K562 (cell line): ENCODE measurements at regions not wholly inside any gene's neighbourhood (a gene's known extent, or its start where the extent isn't known, plus 50 kb on each side); places are given as distances from the start of the nearest gene placed in this dataset.

Experiments
- ATAC-seq: fragments of 200-7000 bp; cut with Tn5 transposase; 3 replicates; pipeline ENCODE4 v1.9.1; 2020; ENCODE audit warnings: moderate library complexity
- BruUV-seq: library from RNA; stranded (reverse); fragments of 400-500 nt; replicated peaks from 2 replicates; lab custom pipeline; 2021; lab: Mats Ljungman, UMichigan
- CTCF ChIA-PET: fragments of 300-600 bp; formaldehyde crosslinking; extraction: SDS; loops from one replicate; lab custom pipeline; 2021; ENCODE audit warnings: low intra/inter-chr PET ratio; lab: Yijun Ruan, JAX
- POLR2A ChIA-PET: fragments of 300-600, 350-650 bp; sonication (Branson Sonifier 250); formaldehyde crosslinking; extraction: SDS; loops from one replicate; lab custom pipeline; 2021; ENCODE audit warnings: antibody characterized with exemption, inconsistent platforms; lab: Yijun Ruan, JAX
- DNase-seq, 4 experiments: peaks; one replicate each; pipeline versions ENCODE4 v3.0.0 to v3.0.0-alpha.2; 2011 to 2018; ENCODE audit warnings: low spot score in 3 of 4, mixed read lengths in 3 of 4; ENCODE audit errors: extremely low read depth in 1 of 4
- FAIRE-seq: peaks from 2 replicates; lab custom pipeline; 2011; peaks lifted over from hg19 to GRCh38; lab: Jason Lieb, UNC
- H2AFZ ChIP-seq: 2 replicates; pipeline ENCODE4 v1.6.0; 2011; ENCODE audit warnings: low read depth, low read length, control low read depth, inconsistent platforms
- H3K27ac ChIP-seq: fragments of 200-600 bp; 3 replicates; pipeline ENCODE4 v1.8.0; 2011; ENCODE audit warnings: low read depth, mild to moderate bottlenecking, control low read depth, inconsistent platforms, low read length, moderate library complexity, mixed read lengths; ENCODE audit errors: extremely low read depth
- H3K27me3 ChIP-seq, 2 experiments: fragments of 300-600 bp in 1 of 2; 2 replicates in 1 of 2; 3 replicates in 1 of 2; pipeline versions ENCODE4 v1.6.0 to v1.8.0; 2011; ENCODE audit warnings: inconsistent platforms in 2 of 2, low read length in 2 of 2, mild to moderate bottlenecking in 1 of 2, mixed read lengths in 1 of 2, moderate library complexity in 1 of 2; ENCODE audit not compliant: control insufficient read depth in 2 of 2, insufficient read depth in 2 of 2
- H3K36me3 ChIP-seq: fragments of 300-600 bp; 3 replicates; pipeline ENCODE4 v1.8.0; 2011; ENCODE audit warnings: mild to moderate bottlenecking, low read length, inconsistent platforms; ENCODE audit not compliant: control insufficient read depth, insufficient read depth
- H3K4me1 ChIP-seq, 2 experiments: fragments of 200-600 bp in 1 of 2; replicated peaks in 1 of 2; 2 replicates in 1 of 2; 3 replicates in 1 of 2; pipeline versions ENCODE4 v1.5.1 to v1.8.0; 2011; ENCODE audit warnings: inconsistent platforms in 2 of 2, low read length in 2 of 2, mild to moderate bottlenecking in 1 of 2, mixed read lengths in 1 of 2, moderate library complexity in 1 of 2; ENCODE audit not compliant: control insufficient read depth in 2 of 2, insufficient read depth in 2 of 2
- H3K4me2 ChIP-seq: 2 replicates; pipeline ENCODE4 v1.6.1; 2011; ENCODE audit warnings: low read length, control low read depth, inconsistent platforms, mixed read lengths; ENCODE audit not compliant: insufficient read depth
- H3K4me3 ChIP-seq: fragments of 200-600 bp; sonication (generic), shearing (Covaris generic); 2 replicates; pipeline ENCODE4 v1.5.1; 2016; ENCODE audit warnings: control low read depth, inconsistent platforms
- H3K79me2 ChIP-seq: fragments of 200-600 bp; 3 replicates; pipeline ENCODE4 v1.8.0; 2011; ENCODE audit warnings: low read length, inconsistent platforms; ENCODE audit not compliant: control insufficient read depth, insufficient read depth
- H3K9ac ChIP-seq, 2 experiments: 2 replicates each; pipeline versions ENCODE4 v1.6.0 to v1.6.1; 2011; ENCODE audit warnings: low read depth in 2 of 2, low read length in 2 of 2, control low read depth in 1 of 2, inconsistent platforms in 1 of 2, mild to moderate bottlenecking in 1 of 2, mixed read lengths in 1 of 2; ENCODE audit not compliant: insufficient read depth in 1 of 2
- H3K9me1 ChIP-seq: one replicate; pipeline ENCODE4 v1.6.0; 2011; ENCODE audit warnings: inconsistent platforms, mild to moderate bottlenecking, low read length, moderate library complexity; ENCODE audit not compliant: control insufficient read depth, insufficient read depth
- H3K9me3 ChIP-seq: replicated peaks from 2 replicates; pipeline ENCODE4 v1.5.1; 2011; ENCODE audit warnings: low read depth, low read length, inconsistent platforms; ENCODE audit not compliant: control insufficient read depth, insufficient read depth
- H4K20me1 ChIP-seq: replicated peaks from 2 replicates; pipeline ENCODE4 v1.6.1; 2011; ENCODE audit warnings: low read length, inconsistent platforms, mixed read lengths; ENCODE audit not compliant: control insufficient read depth, insufficient read depth
- DPF2 ChIP-seq: fragments of 450-650 bp; IDR thresholded peaks from 2 replicates; pipeline ENCODE4 v1.6.1; 2016
- ZNF316 ChIP-seq: fragments of 450-650 bp; IDR thresholded peaks from 2 replicates; pipeline ENCODE4 v1.6.1; 2016
- ZNF609 ChIP-seq: sonication (generic); formaldehyde crosslinking; IDR thresholded peaks from 2 replicates; pipeline ENCODE4 v1.8.1; 2023; ENCODE audit warnings: missing genetic modification reagents, mild to moderate bottlenecking, borderline replicate concordance
- ZNF639 ChIP-seq, 2 experiments: fragments of 200-800 bp in 1 of 2; sonication (Bioruptor generic) in 1 of 2; sonication (generic) in 1 of 2; formaldehyde crosslinking in 1 of 2; IDR thresholded peaks in 1 of 2; conservative IDR thresholded peaks in 1 of 2; 2 replicates each; pipeline versions ENCODE4 v1.5.0 to v1.6.1; 2016 to 2020; ENCODE audit warnings: missing compliant biosample characterization in 1 of 2, missing genetic modification characterization in 1 of 2, missing genetic modification reagents in 1 of 2
- WGBS: fragments of 100-300 bp; shearing (Covaris generic); methylation state at CpG from one replicate; pipeline ENCODE4 v1.1.6; 2016; ENCODE audit warnings: low coverage, mixed read lengths; ENCODE audit not compliant: insufficient coverage; ENCODE audit errors: missing lambda C conversion rate; 5-methylcytosine and 5-hydroxymethylcytosine counted together
- in situ Hi-C: fragments of 300-500 bp; cut with MboI; formaldehyde crosslinking; loops from 4 replicates; pipeline ENCODE4 v1.15.0; 2018; ENCODE audit warnings: inconsistent platforms, mixed read lengths
- intact Hi-C: fragments of 100-400 bp; cut with micrococcal nuclease; formaldehyde crosslinking; loops from 2 replicates; pipeline ENCODE4 v1.14.2; 2022
- TF ChIP-seq, protein P1 (sequence below): fragments of 450-650 bp; IDR thresholded peaks from 2 replicates; pipeline ENCODE4 v1.6.1; 2017; ENCODE audit warnings: antibody characterized with exemption, mild to moderate bottlenecking

DNA sequence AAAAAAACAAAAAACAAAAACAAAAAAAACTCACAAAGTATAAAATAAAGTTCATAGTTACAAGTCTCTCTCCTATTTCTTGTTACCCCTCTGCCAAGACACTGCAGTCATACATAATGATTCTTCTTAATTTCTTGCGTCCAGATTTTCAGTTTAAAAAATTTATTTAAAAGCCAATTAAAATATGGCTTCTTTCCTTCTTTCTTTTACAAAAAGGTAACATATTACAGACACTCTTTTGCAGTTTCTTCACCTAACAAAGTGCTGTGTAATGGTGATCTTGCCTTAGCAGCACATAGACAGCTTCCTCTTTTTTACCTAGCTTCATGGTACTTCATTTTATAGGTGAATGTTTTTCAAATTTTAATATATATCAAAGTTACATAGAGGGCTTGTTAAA lies 136.1 kb upstream of the SGO1 start:
- H3K27ac ChIP-seq = peak overlapping the region; percentile 70
- TF ChIP-seq, protein P1, sequence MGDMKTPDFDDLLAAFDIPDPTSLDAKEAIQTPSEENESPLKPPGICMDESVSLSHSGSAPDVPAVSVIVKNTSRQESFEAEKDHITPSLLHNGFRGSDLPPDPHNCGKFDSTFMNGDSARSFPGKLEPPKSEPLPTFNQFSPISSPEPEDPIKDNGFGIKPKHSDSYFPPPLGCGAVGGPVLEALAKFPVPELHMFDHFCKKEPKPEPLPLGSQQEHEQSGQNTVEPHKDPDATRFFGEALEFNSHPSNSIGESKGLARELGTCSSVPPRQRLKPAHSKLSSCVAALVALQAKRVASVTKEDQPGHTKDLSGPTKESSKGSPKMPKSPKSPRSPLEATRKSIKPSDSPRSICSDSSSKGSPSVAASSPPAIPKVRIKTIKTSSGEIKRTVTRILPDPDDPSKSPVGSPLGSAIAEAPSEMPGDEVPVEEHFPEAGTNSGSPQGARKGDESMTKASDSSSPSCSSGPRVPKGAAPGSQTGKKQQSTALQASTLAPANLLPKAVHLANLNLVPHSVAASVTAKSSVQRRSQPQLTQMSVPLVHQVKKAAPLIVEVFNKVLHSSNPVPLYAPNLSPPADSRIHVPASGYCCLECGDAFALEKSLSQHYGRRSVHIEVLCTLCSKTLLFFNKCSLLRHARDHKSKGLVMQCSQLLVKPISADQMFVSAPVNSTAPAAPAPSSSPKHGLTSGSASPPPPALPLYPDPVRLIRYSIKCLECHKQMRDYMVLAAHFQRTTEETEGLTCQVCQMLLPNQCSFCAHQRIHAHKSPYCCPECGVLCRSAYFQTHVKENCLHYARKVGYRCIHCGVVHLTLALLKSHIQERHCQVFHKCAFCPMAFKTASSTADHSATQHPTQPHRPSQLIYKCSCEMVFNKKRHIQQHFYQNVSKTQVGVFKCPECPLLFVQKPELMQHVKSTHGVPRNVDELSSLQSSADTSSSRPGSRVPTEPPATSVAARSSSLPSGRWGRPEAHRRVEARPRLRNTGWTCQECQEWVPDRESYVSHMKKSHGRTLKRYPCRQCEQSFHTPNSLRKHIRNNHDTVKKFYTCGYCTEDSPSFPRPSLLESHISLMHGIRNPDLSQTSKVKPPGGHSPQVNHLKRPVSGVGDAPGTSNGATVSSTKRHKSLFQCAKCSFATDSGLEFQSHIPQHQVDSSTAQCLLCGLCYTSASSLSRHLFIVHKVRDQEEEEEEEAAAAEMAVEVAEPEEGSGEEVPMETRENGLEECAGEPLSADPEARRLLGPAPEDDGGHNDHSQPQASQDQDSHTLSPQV = no peak; the same call in 1 of the 2 replicates
- TF ChIP-seq ZNF316 = peak; percentile 81
- 0 out of 2 replicates have a peak, but pooled peaks have one; percentile 40 for TF ChIP-seq DPF2
- TF ChIP-seq ZNF639 (CRISPR knock-in tag; conservative IDR thresholded peaks at IDR 0.05 in 1 of 2, IDR thresholded peaks at IDR 0.05 in 1 of 2) = 0 out of 4 replicates have a peak, but pooled peaks of 1 of the 2 experiments have one; percentile 22
- no peak for TF ChIP-seq ZNF609 (CRISPR knock-in tag)

More for the DNA sequence above, 136.1 kb upstream of the SGO1 start:
- H3K4me2 ChIP-seq = no peak overlapping the region; the same call in 1 of the 2 replicates
- H3K4me1 ChIP-seq = peaks cover 16 to 67% of the 10 kb centered on the region in 2 experiments
- H3K4me3 ChIP-seq = no peak overlapping the region
- H3K9ac ChIP-seq = peak overlapping the region in 1 of 2 experiments; percentile 17; a peak in 2 of 4 replicates
- DNase-seq (peak in 2 of 4 experiments; percentile 30 to 56), FAIRE-seq (no peak), ATAC-seq (peak; percentile 58)
- no peaks in the 10 kb centered on the region for H4K20me1 ChIP-seq
- WGBS = 0% methylated on average over 1 of the region's 1 CpG
- intact Hi-C loops (loop anchor here (5.0 to 10.0 kb wide), 4 partner anchors 135 to 435 kb away; partner anchors contain the start of genes KAT2B, RAB5A and SGO1), in situ Hi-C loops (no loop called here)
- no peaks in the 10 kb centered on the region for H3K9me1 ChIP-seq
- no peaks in the 10 kb centered on the region for H3K9me3 ChIP-seq
- H3K36me3 ChIP-seq = no peaks in the 10 kb centered on the region
- ChIA-PET CTCF (no interaction called here), POLR2A (interaction anchor here (0.7 to 1.5 kb wide), 4 partner anchors 9 to 1515 kb away, joined by 3 to 5 read pairs (median 3); no protein-coding TSS in a partner anchor)
- no peaks in the 10 kb centered on the region for H3K79me2 ChIP-seq
- H3K27me3 ChIP-seq = no peaks in the 10 kb centered on the region; a peak in 1 of 5 replicates
- H2AFZ ChIP-seq = peak overlapping the region; percentile 65
- no TSS peak for BruUV-seq
